ENCODE measurements at regions not wholly inside any gene's neighbourhood (a gene's known extent, or its start where the extent isn't known, plus 50 kb on each side); places are given as distances from the start of the nearest gene placed in this dataset.

- TF ChIP-seq SMC3 (conservative IDR thresholded peaks at IDR 0.05; ENCODE audit: poor library complexity) (no peak), CTCF (IDR thresholded peaks at IDR 0.05; ENCODE audit: poor library complexity, severe bottlenecking) (no peak), EP300 (conservative IDR thresholded peaks at IDR 0.05; ENCODE audit: poor library complexity, severe bottlenecking) (no peak), RAD21 (conservative IDR thresholded peaks at IDR 0.05) (no peak), EZH2 (IDR thresholded peaks at IDR 0.05; ENCODE audit: borderline replicate concordance, insufficient read depth, low read length, poor library complexity, severe bottlenecking) (no peak), POLR2AphosphoS5 (IDR thresholded peaks at IDR 0.05) (no peak), MXI1 (conservative IDR thresholded peaks at IDR 0.05; ENCODE audit: poor library complexity, severe bottlenecking) (no peak)
Observed at GRCh38 chr5:128002425-128002824, 81.1 kb upstream of the SLC12A2 start.
